HEK293 (cell line): ENCODE measurements at regions not wholly inside any gene's neighbourhood (a gene's known extent, or its start where the extent isn't known, plus 50 kb on each side); places are given as distances from the start of the nearest gene placed in this dataset.
A peak's percentile ranks its signal among the peaks of the same experiment; 100 is the strongest.

ENCODE experiments used
- GFI1B ChIP-seq: fragments of 450-650 bp; formaldehyde crosslinking; IDR thresholded peaks from 2 replicates; pipeline ENCODE4 v1.5.1; 2016; ENCODE audit warnings: missing biosample characterization, missing genetic modification characterization
- KLF10 ChIP-seq: fragments of 450-650 bp; IDR thresholded peaks from 2 replicates; pipeline ENCODE4 v1.5.1; 2018; ENCODE audit warnings: missing biosample characterization, mild to moderate bottlenecking, missing genetic modification characterization
- MZF1 ChIP-seq: fragments of 450-650 bp; formaldehyde crosslinking; IDR thresholded peaks from 2 replicates; pipeline ENCODE4 v1.5.1; 2017; ENCODE audit warnings: missing biosample characterization, missing genetic modification characterization, borderline replicate concordance
- SETDB1 ChIP-seq: IDR thresholded peaks from one replicate; pipeline ENCODE4 v1.6.1; 2017; ENCODE audit warnings: mild to moderate bottlenecking, low read length, moderate library complexity, mixed read lengths; ENCODE audit not compliant: insufficient read length
- SP7 ChIP-seq: fragments of 450-650 bp; formaldehyde crosslinking; IDR thresholded peaks from 2 replicates; pipeline ENCODE4 v1.5.1; 2016; ENCODE audit warnings: missing biosample characterization, missing genetic modification characterization
- TCF7L2 ChIP-seq: IDR thresholded peaks from 2 replicates; pipeline ENCODE4 v1.6.1; 2011; ENCODE audit warnings: low read depth, mild to moderate bottlenecking, inconsistent platforms, low read length, moderate library complexity, borderline replicate concordance
- YY1 ChIP-seq: fragments of 450-650 bp; formaldehyde crosslinking; IDR thresholded peaks from 2 replicates; pipeline ENCODE4 v1.5.1; 2018; ENCODE audit warnings: missing biosample characterization, missing genetic modification characterization
- ZBTB1 ChIP-seq: fragments of 450-650 bp; formaldehyde crosslinking; IDR thresholded peaks from 2 replicates; pipeline ENCODE4 v1.5.1; 2016; ENCODE audit warnings: missing biosample characterization, missing genetic modification characterization
- ZNF155 ChIP-seq: fragments of 450-650 bp; formaldehyde crosslinking; IDR thresholded peaks from 2 replicates; pipeline ENCODE4 v1.5.1; 2016; ENCODE audit warnings: missing biosample characterization, missing genetic modification characterization
- ZNF169 ChIP-seq: fragments of 450-650 bp; formaldehyde crosslinking; IDR thresholded peaks from 2 replicates; pipeline ENCODE4 v1.5.1; 2016; ENCODE audit warnings: missing biosample characterization, missing genetic modification characterization
- ZNF2 ChIP-seq: fragments of 450-650 bp; formaldehyde crosslinking; IDR thresholded peaks from 2 replicates; pipeline ENCODE4 v1.5.1; 2016; ENCODE audit warnings: missing biosample characterization, missing genetic modification characterization
- ZNF211 ChIP-seq: fragments of 450-650 bp; formaldehyde crosslinking; IDR thresholded peaks from 2 replicates; pipeline ENCODE4 v1.5.1; 2016; ENCODE audit warnings: low read depth, missing biosample characterization, missing genetic modification characterization
- ZNF24 ChIP-seq: fragments of 450-650 bp; formaldehyde crosslinking; IDR thresholded peaks from 2 replicates; pipeline ENCODE4 v1.5.1; 2016; ENCODE audit warnings: missing biosample characterization, missing genetic modification characterization
- ZNF391 ChIP-seq: fragments of 450-650 bp; formaldehyde crosslinking; IDR thresholded peaks from 2 replicates; pipeline ENCODE4 v1.5.1; 2016; ENCODE audit warnings: low read depth, missing biosample characterization, missing genetic modification characterization, borderline replicate concordance
- ZNF473 ChIP-seq: fragments of 450-650 bp; formaldehyde crosslinking; IDR thresholded peaks from 2 replicates; pipeline ENCODE4 v1.5.1; 2017; ENCODE audit warnings: missing biosample characterization, missing genetic modification characterization
- ZNF501 ChIP-seq: fragments of 450-650 bp; formaldehyde crosslinking; IDR thresholded peaks from 2 replicates; pipeline ENCODE4 v1.5.1; 2016; ENCODE audit warnings: missing biosample characterization, missing genetic modification characterization
- ZNF544 ChIP-seq: fragments of 450-650 bp; formaldehyde crosslinking; IDR thresholded peaks from 2 replicates; pipeline ENCODE4 v1.5.0; 2017; ENCODE audit warnings: missing biosample characterization, missing genetic modification characterization
- ZNF555 ChIP-seq: fragments of 450-650 bp; formaldehyde crosslinking; conservative IDR thresholded peaks from 2 replicates; pipeline ENCODE4 v1.5.1; 2017; ENCODE audit warnings: missing biosample characterization, mild to moderate bottlenecking, missing genetic modification characterization, inconsistent platforms
- ZNF596 ChIP-seq: fragments of 450-650 bp; IDR thresholded peaks from 2 replicates; pipeline ENCODE4 v1.5.0; 2018; ENCODE audit warnings: missing biosample characterization, mild to moderate bottlenecking, missing genetic modification characterization, moderate library complexity
- ZNF837 ChIP-seq: fragments of 450-650 bp; formaldehyde crosslinking; IDR thresholded peaks from 2 replicates; pipeline ENCODE4 v1.5.1; 2016; ENCODE audit warnings: missing biosample characterization, missing genetic modification characterization
- ZSCAN30 ChIP-seq: fragments of 450-650 bp; IDR thresholded peaks from 2 replicates; pipeline ENCODE4 v1.5.1; 2018; ENCODE audit warnings: missing biosample characterization, mild to moderate bottlenecking, missing genetic modification characterization, moderate library complexity
- ZXDB ChIP-seq: fragments of 450-650 bp; formaldehyde crosslinking; IDR thresholded peaks from 2 replicates; pipeline ENCODE4 v1.5.1; 2016; ENCODE audit warnings: missing biosample characterization, missing genetic modification characterization
- TF ChIP-seq, protein P1 (sequence below): fragments of 450-650 bp; formaldehyde crosslinking; IDR thresholded peaks from 2 replicates; pipeline ENCODE4 v1.5.1; 2016; ENCODE audit warnings: missing biosample characterization, missing genetic modification characterization, borderline replicate concordance
- TF ChIP-seq, protein P2 (sequence below): fragments of 450-650 bp; formaldehyde crosslinking; conservative IDR thresholded peaks from 2 replicates; pipeline ENCODE4 v1.5.1; 2016; ENCODE audit warnings: low read depth, missing biosample characterization, missing genetic modification characterization
- TF ChIP-seq, protein P3 (sequence below): fragments of 450-650 bp; formaldehyde crosslinking; IDR thresholded peaks from 2 replicates; pipeline ENCODE4 v1.5.1; 2016; ENCODE audit warnings: missing biosample characterization, missing genetic modification characterization
- TF ChIP-seq, protein P4 (sequence below): fragments of 450-650 bp; formaldehyde crosslinking; IDR thresholded peaks from 2 replicates; pipeline ENCODE4 v1.5.1; 2016; ENCODE audit warnings: missing biosample characterization, missing genetic modification characterization

DNA sequence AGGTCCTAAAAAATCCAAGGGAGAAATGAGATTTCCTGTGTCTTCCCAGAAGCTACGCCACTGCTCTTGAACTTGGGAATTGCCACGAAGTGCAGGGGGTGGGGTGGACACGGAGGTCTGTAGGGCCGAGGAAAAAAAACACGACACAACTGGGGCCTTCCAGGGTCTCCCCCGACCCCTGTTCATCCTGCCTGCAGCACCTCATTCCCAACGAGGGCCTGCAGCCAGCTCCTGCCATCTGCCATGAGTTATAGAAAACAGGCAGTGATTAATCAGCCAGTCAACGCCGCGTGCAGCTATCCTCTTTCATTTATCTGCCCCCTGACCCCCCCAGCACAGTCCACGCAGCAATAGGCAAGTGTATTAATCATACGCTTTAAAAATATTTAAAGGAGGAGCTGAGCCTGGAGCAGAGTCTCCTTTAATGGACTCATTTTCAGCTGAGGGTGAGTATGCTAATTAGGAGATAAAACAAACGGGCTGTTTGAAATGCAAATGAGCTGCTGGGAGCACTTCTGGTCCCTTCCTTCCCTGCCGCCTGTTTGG, 209.9 kb downstream of the TFCP2L1 start (continued):
- TF ChIP-seq, protein P1, sequence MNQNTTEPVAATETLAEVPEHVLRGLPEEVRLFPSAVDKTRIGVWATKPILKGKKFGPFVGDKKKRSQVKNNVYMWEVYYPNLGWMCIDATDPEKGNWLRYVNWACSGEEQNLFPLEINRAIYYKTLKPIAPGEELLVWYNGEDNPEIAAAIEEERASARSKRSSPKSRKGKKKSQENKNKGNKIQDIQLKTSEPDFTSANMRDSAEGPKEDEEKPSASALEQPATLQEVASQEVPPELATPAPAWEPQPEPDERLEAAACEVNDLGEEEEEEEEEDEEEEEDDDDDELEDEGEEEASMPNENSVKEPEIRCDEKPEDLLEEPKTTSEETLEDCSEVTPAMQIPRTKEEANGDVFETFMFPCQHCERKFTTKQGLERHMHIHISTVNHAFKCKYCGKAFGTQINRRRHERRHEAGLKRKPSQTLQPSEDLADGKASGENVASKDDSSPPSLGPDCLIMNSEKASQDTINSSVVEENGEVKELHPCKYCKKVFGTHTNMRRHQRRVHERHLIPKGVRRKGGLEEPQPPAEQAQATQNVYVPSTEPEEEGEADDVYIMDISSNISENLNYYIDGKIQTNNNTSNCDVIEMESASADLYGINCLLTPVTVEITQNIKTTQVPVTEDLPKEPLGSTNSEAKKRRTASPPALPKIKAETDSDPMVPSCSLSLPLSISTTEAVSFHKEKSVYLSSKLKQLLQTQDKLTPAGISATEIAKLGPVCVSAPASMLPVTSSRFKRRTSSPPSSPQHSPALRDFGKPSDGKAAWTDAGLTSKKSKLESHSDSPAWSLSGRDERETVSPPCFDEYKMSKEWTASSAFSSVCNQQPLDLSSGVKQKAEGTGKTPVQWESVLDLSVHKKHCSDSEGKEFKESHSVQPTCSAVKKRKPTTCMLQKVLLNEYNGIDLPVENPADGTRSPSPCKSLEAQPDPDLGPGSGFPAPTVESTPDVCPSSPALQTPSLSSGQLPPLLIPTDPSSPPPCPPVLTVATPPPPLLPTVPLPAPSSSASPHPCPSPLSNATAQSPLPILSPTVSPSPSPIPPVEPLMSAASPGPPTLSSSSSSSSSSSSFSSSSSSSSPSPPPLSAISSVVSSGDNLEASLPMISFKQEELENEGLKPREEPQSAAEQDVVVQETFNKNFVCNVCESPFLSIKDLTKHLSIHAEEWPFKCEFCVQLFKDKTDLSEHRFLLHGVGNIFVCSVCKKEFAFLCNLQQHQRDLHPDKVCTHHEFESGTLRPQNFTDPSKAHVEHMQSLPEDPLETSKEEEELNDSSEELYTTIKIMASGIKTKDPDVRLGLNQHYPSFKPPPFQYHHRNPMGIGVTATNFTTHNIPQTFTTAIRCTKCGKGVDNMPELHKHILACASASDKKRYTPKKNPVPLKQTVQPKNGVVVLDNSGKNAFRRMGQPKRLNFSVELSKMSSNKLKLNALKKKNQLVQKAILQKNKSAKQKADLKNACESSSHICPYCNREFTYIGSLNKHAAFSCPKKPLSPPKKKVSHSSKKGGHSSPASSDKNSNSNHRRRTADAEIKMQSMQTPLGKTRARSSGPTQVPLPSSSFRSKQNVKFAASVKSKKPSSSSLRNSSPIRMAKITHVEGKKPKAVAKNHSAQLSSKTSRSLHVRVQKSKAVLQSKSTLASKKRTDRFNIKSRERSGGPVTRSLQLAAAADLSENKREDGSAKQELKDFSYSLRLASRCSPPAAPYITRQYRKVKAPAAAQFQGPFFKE (tag by site-specific recombination), result no peak
- TF ChIP-seq ZNF2 (tag by site-specific recombination), result no peak
- TF ChIP-seq ZNF501 (tag by site-specific recombination), result no peak
- TF ChIP-seq MZF1 (tag by site-specific recombination), result no peak
- TF ChIP-seq ZNF544 (tag by site-specific recombination), result no peak
- TF ChIP-seq YY1 (tag by site-specific recombination), result no peak
- no peak for TF ChIP-seq ZNF211
- TF ChIP-seq ZNF596 (tag by site-specific recombination), result no peak
- TF ChIP-seq GFI1B (tag by site-specific recombination), result no peak
- TF ChIP-seq ZNF837 (tag by site-specific recombination), result no peak
- TF ChIP-seq ZXDB (tag by site-specific recombination), result no peak
- TF ChIP-seq, protein P2, sequence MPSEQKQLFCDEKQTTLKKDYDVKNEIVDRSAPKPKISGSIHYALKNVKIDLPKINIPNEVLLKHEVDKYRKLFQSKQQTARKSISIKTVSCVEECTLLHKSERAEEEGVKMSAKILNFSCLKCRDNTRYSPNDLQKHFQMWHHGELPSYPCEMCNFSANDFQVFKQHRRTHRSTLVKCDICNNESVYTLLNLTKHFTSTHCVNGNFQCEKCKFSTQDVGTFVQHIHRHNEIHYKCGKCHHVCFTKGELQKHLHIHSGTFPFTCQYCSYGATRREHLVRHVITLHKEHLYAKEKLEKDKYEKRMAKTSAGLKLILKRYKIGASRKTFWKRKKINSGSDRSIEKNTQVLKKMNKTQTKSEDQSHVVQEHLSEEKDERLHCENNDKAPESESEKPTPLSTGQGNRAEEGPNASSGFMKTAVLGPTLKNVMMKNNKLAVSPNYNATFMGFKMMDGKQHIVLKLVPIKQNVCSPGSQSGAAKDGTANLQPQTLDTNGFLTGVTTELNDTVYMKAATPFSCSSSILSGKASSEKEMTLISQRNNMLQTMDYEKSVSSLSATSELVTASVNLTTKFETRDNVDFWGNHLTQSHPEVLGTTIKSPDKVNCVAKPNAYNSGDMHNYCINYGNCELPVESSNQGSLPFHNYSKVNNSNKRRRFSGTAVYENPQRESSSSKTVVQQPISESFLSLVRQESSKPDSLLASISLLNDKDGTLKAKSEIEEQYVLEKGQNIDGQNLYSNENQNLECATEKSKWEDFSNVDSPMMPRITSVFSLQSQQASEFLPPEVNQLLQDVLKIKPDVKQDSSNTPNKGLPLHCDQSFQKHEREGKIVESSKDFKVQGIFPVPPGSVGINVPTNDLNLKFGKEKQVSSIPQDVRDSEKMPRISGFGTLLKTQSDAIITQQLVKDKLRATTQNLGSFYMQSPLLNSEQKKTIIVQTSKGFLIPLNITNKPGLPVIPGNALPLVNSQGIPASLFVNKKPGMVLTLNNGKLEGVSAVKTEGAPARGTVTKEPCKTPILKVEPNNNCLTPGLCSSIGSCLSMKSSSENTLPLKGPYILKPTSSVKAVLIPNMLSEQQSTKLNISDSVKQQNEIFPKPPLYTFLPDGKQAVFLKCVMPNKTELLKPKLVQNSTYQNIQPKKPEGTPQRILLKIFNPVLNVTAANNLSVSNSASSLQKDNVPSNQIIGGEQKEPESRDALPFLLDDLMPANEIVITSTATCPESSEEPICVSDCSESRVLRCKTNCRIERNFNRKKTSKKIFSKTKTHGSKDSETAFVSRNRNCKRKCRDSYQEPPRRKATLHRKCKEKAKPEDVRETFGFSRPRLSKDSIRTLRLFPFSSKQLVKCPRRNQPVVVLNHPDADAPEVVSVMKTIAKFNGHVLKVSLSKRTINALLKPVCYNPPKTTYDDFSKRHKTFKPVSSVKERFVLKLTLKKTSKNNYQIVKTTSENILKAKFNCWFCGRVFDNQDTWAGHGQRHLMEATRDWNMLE, result no peak
- TF ChIP-seq, protein P3, sequence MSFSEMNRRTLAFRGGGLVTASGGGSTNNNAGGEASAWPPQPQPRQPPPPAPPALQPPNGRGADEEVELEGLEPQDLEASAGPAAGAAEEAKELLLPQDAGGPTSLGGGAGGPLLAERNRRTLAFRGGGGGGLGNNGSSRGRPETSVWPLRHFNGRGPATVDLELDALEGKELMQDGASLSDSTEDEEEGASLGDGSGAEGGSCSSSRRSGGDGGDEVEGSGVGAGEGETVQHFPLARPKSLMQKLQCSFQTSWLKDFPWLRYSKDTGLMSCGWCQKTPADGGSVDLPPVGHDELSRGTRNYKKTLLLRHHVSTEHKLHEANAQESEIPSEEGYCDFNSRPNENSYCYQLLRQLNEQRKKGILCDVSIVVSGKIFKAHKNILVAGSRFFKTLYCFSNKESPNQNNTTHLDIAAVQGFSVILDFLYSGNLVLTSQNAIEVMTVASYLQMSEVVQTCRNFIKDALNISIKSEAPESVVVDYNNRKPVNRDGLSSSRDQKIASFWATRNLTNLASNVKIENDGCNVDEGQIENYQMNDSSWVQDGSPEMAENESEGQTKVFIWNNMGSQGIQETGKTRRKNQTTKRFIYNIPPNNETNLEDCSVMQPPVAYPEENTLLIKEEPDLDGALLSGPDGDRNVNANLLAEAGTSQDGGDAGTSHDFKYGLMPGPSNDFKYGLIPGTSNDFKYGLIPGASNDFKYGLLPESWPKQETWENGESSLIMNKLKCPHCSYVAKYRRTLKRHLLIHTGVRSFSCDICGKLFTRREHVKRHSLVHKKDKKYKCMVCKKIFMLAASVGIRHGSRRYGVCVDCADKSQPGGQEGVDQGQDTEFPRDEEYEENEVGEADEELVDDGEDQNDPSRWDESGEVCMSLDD, result no peak
- TF ChIP-seq KLF10 (tag by site-specific recombination), result peak; percentile 62
- no peak for TF ChIP-seq ZNF473
- TF ChIP-seq ZBTB1 (tag by site-specific recombination), result no peak
- TF ChIP-seq ZNF155, result no peak
- TF ChIP-seq SETDB1, result no peak
- no peak for TF ChIP-seq ZNF555
- peak; percentile 61; the same call in 1 of the 2 replicates for TF ChIP-seq ZNF24 (tag by site-specific recombination)
- no peak for TF ChIP-seq ZNF169
- peak; percentile 78; the same call in 1 of the 2 replicates for TF ChIP-seq ZSCAN30
- no peak for TF ChIP-seq ZNF391 (tag by site-specific recombination)
- TF ChIP-seq SP7 (tag by site-specific recombination), result peak; percentile 62; the same call in 1 of the 2 replicates
- TF ChIP-seq, protein P4, sequence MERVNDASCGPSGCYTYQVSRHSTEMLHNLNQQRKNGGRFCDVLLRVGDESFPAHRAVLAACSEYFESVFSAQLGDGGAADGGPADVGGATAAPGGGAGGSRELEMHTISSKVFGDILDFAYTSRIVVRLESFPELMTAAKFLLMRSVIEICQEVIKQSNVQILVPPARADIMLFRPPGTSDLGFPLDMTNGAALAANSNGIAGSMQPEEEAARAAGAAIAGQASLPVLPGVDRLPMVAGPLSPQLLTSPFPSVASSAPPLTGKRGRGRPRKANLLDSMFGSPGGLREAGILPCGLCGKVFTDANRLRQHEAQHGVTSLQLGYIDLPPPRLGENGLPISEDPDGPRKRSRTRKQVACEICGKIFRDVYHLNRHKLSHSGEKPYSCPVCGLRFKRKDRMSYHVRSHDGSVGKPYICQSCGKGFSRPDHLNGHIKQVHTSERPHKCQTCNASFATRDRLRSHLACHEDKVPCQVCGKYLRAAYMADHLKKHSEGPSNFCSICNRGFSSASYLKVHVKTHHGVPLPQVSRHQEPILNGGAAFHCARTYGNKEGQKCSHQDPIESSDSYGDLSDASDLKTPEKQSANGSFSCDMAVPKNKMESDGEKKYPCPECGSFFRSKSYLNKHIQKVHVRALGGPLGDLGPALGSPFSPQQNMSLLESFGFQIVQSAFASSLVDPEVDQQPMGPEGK (tag by site-specific recombination), result peak; percentile 78
- peak; percentile 91 for TF ChIP-seq TCF7L2
